Medulla oblongata (tissue), 1 donor: ENCODE measurements at regions not wholly inside any gene's neighbourhood (a gene's known extent, or its start where the extent isn't known, plus 50 kb on each side); places are given as distances from the start of the nearest gene placed in this dataset.

ENCODE experiments used
- DNase-seq: peaks from one replicate; pipeline ENCODE4 v3.0.0-alpha.2; 2015; ENCODE audit errors: extremely low spot score

DNA sequence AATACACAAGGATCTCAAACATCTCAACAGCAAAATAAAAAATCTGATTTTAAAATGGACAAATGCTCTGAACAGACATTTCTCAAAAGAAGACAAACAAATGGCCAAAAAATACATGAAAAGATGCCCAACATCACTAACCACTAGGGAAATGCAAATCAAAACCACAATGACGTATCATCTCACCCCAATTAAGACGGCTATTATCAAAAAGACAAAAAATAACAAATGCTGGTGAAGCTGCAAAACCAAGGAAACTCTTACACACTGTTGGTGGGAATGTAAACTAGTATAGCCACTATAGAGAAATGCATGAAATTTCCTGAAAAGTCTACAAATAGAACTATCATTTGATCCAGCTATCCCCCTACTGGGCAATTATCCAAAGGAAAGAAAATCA is 145.0 kb downstream of the BTG1 start:
- DNase-seq = no peak

DNA sequence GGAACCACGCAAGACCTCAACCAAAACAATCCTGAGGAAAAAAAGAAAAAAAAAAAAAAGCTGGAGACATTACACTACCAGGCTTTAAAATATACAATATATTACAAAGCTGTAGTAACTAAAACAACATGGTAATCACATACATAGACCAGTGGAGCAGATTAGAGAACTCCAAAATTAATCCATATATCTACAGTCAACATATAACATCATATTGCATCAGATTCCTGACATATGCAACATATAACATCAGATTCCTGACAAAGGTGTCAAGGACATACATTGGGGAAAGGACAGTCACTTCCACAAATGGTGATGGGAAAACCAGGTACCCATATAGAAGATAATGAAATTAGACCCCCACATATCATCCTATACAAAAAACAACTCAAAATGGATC is 145.8 kb downstream of the BTG1 start:
- DNase-seq = no peak

DNA sequence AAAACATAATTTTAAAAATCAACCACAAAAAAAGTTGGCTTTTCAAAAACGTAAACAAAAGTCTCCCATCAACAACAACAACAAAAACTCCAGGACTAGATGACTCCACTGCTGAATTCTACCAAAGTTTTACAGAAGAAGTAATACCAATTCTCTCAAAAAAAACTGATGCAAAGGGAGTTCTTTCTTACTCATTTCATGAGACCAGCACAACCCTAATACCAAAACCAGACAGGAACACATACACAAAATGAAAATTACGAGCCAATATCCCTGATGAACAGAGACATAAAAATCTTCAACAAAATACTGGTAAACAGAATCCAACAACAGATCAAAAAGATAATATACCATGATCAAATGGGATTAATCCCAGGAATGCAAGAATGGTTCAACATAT is 147.3 kb downstream of the BTG1 start:
- DNase-seq = no peak

DNA sequence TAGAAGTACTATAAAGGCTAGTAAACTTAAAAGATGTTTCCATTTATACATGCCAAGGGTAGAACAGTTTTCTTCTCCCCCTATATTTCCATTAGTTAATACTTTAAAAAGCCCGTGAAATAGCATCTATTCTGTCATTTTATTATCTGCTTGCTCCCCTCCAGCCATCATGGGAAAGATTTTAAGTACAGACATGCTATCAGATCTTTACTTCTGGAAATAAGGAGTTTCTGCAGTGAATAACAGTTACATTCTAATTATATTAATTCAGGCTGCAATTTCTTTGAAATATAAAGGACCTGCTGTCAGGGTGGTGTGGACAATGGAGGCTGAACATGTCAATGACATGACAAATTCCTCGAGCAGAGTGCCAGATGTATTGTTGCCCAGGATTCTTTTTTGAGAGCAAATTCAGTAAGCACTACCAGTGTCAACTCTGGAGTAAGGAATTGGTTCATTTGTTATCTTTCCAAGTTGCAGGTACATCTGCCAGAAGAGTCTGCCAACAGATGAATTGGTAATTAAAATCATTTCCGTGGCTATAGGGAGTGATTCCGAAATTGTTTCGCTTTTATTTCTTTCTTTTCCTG is 151.3 kb downstream of the BTG1 start:
- DNase-seq = no peak

DNA sequence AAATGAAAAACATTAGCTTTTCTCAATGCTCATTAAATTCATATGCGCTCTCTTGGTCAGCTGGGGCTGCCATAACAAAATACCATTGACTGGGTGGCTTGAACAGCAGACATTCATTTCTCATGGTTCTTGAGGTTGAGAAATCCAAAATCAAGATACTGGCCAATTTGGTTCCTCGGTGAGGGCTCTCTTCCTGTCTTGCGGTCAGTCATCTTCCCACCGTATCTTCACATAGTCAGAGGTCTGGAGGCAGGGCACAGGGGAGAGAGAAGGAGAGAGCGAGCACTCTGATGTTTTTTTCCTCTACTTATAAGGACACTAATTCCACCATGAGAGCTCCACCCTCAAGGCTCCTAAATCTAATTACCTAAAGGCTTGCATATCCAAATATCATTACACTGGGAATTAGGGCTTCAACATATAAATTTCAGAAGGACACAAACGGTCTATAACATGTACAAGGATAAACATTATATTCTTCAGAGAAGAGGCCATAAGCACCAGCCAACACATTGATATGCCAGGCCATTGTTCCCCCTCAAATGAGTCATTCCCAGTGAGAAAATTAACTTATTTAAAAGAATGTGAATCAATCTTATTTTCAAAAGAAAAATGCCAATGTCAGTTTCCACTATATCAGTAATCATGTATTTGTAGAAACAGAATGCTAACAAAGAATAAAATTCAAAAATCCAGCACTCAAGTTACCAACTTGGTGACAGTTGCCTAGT is 152.2 kb downstream of the BTG1 start:
- DNase-seq = no peak

DNA sequence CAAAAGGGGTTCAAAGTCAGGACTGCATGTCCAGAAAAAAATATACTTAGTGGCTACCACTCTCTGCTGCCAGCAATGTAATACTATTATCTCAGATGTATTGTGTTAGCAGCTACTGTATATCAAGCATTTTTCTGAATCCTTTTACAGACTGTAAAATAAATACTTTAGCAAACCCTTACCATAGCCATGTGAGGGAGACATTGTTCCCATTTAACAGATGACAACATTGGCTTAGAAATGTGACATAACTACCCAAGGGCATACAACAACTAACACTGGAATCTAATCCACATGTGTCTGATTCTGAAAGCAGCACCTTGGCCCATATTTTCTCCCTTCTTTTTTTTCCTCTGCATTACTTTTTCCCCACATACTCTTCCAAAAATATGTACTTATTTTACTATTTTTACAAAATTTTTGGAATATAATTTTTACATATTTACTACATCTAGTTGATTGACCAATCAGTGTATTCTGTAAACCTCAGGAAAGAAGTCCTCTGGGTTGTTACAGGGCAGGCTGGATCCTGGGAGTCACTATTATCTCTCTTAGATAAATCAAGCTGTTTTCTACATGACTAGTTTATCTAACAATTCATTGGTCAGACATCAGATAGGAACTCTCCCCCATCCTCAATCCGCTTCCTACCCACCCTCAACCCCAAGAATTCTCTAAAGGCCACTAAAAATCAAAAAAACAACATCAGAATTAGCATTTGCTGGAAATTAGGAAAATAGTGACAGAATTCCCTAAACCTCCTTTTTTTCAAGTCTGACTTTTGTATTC is 154.1 kb downstream of the BTG1 start:
- DNase-seq = no peak

DNA sequence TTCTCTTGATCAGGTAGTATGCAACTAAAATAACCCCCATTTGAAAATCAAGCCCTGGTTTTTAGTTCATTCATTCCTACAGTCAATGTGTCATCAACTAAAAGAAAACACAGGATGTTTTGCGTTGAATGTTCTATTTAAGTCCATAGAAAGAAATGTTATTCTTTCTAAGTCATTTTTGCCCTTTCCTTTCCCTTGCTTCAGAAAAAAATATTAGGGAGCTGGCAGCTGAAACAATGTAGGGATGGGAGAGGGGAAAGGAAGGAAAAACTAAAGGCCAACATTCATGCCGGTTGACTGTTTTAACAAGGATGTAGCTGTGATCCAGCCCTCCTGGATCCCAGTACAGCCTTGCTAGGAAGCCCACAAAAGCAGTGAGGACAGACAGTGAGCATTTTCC is 155.1 kb downstream of the BTG1 start:
- DNase-seq = no peak

DNA sequence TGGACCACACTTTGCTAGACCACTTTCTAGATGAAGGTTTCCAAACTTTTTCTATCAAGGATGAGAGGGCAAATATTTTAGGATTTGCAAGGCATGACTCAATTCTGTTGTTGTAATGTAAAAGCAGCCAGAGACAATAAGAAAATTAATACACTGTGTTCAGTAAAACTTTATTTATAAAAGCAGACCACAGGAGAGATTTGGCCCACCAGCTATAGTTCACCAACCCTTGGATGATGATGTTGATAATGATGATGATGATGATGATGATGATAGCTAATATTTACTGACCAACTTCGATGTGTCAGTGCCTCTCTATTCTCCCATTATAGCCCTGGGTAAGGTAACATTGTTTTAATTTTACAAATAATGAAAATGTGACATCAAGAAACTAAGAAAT is 156.5 kb downstream of the BTG1 start:
- no peak for DNase-seq

DNA sequence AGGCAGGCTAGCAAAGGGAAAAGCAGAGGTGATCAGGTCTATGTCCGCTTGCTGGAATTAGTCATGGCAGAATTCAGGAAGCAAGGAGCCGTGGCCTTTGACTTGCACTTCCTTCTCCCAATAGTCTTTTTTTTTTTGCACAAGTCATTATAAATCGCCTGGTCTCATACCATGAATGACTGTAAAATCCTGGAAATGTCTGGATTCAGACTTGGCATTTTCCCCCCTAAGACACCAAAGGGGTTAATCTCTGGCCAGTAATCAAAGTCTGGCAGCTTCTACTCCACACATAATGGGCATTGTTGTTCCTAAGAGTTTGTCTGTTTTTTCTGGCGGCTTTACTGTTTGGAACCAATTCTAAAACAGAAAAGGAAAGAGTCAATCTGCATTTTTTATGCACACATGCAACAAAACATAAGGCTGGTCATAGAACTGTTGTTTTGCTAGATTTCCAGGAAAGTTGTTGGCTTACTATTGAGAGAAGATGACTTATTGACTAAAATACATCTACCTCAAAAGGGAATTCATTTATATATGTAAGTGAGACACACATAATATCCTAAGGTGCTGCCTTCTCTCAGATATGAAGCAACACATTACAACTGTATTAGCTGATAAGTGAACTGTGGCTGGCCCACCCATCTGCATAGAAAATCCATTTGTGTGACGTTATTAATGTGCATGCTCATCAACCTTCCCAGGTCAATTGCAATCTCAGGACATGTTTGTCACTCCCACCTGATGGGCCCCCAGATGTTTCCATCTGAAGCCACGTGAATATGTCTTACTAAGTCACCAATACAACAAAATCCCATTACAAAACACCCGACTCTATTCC is 157.3 kb downstream of the BTG1 start:
- DNase-seq = peak; percentile 47

DNA sequence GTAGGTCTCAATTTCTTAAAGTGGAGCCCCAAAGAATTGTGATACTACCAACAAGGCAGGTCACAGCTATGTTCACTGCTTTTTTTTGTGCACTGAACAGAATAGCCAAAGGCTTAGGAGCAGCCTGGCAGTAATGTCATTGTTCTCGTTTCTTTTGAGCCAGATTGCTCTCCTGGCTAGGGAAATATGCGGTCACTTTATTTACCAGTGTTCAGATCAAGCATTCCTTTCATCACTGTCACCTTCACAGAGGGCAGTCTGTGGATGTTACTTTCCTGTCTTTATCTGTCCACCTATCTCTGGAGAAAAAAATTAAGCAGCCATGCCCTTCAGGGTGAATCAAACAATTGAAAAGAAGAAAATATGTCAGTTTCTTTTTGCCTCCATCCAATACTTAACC is 159.6 kb downstream of the BTG1 start:
- peak; percentile 22 for DNase-seq

DNA sequence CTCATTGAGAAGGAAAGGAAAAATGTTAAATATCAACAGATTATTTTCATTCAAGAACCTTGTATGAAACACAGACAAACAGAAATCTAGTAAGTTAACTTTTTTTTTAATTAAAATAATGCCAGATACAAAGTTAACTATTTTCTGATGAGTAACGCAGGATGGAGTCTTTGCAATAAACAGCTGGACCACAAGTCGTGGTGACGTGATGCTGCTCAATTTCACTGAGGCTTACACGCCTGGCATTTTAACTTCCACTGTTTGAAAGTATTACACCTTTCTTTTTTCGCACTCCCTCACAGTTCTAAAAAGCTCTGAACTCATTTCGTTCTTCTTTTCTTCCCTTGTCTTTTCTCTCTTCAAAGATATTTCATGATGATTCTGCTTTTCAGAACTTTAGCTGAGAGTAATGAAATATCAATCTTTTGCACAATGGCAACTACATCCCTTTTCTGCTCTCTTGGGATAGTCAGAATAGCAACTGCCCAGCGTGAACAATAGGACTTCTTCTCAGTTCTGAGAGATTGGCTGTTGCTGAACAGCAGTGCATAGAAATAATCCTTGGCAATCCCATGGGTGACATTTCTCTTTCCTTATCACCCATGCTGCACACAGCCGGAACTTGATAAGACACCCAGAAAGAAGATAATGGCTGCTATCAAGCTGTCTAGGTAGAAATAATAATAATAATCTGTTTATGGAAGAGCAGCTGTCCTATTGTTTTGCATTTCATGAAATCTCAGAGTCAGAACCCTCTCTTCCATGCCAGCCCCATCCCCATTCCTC is 160.5 kb downstream of the BTG1 start:
- DNase-seq = peak; percentile 54

DNA sequence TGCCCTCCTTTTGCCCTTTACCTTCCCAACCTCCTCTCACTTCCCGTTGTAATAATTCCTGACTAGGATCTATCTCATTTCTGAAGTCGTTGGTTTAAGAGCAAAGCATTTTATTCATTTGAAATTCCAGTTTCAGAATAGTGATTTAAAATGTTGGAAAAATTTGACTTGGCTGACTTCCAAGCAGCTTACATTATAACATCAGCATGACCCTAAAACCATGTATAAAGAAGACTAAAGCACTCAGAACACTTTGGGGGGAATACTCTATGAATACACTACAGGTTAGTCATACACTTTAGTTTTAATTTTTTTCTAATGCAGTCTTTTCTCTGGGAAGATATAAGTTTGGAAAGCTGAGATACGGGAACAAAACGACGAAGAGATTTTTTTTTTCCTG is 161.1 kb downstream of the BTG1 start:
- DNase-seq = no peak

DNA sequence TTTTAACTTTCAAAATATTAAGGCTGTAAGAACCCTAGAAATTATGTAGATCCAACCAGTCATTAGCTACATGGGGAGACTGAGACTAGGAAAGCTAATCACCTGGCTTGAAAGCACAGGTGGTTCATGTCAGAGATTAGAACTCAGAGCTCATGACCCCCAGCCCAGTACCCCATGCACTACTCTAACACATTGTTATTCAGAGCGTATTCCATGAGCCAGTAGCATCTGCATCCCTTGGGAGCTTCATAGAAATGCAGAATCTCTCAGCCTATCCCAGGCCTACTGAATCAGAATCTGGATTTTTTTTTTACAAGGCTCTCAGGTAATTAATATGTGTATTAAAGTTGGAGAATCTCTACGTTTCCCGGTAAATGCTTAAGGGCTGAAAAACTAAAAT is 161.7 kb downstream of the BTG1 start:
- DNase-seq = no peak

DNA sequence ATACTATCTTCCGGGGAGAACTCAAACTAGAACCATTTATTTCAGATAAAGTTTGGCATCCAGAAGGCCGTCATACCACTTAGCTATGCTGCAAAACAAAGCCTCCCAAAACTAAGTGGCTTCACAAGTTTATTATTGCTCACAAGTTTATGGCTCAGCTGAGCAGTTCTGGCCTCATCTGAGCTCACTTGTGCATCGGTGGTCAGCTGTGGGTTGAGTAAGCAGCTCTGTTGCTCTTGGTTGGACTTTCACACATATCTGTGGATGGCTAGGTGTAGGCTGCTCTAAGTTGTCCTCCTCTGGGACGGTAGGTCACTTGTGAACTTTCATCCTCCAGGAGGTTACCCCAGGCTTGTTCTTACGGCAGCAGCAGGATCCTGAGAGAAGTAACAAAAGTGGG is 162.7 kb downstream of the BTG1 start:
- DNase-seq = no peak

DNA sequence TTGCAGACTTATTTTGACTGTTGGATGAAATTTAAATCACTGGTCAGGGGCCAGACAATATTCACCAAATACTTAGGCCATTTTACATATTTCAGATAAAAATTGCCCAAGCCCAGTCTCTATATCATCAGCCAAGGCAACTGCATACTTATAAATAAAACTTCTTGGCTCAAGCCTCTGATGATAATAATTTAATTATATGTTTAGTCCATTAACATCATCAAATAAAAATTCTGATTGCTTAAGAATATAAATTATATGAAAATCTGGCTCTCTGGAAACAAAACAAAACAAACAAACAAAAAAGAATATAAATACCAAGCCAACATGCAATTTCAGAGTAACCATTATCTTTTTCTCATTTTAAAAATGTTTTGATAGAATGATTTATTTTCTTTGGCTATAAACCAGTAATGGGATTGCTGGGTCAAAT is 165.2 kb downstream of the BTG1 start:
- DNase-seq = no peak

DNA sequence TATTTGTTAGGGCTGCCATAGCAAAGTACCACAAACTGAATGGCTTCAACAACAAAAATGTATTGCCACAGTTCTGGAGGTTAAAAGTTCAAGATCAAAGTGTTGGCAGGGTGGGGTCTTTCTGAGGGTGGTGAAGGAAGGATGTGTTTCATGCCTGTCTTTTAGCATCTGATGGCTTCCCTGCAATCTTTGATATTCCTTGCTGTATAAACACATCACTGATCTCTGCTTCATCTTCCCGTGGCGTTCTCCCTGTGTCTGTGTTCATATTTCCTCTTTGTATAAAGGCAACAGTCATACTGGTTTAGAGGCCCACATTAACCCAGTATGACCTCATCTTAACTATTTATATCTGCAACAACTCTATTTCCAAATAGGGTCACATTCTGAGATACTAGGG is 167.5 kb downstream of the BTG1 start:
- no peak for DNase-seq

DNA sequence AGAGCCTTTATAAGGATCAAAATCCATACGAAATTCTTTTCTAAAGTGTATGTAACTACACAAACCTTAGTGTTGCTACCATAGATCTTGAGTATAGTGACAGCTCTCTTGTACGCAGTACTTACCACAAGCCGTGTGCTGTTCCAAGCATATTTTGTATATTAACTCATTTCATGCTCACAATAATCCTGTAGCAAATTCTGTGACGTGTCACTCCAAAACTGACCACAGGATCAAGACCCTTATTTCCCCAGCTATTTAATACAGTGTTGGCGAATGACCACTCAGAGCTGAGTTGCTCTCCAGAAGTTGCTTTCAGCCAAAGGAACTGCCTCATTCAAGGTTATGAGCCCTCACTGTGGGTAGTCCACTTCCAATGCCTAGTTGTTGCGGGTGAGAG is 169.8 kb downstream of the BTG1 start:
- no peak for DNase-seq

DNA sequence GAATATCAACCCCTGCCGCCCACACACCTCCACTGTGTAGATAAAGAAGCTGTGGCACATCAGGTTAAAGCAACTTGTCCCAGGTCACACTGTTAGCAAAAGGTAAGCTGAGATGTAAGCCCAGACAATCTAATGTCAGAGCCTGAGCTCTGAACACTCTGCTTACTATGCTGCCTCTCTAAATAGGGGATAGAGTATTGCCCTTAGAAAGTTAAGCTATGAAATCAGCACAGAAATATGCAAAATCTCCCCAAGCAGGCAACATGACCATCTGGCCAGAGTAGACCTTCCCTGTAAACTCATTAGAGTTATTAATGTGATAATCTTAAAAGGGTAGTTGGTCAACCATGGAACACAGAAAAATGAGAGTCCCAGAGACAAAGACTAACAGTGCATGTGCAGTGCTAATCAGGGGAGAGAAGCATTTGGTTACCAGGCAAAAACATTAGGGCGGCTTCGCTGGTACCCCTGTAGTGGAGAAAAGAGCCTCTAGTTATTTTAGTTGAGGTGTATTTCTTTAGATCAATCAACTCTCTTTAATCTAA is 171.0 kb downstream of the BTG1 start:
- DNase-seq = no peak

DNA sequence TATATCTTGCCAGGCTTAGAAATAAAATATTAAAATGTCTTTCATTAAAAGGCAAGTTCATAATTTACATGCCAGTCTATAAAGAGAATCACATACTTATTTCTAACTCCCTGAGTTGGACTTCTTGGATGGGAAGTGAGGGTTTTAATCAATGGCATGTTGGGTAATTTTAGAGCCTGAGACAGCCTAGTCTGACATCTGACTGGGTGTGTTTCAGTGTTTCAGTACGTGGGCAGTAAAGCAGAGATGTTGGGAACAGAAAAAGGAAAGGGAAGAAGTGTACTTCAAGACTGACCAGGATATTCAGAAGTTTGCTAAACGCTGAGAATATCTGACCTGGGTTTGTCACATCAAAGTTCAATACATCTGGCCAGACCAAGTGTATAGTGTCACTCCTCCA is 171.8 kb downstream of the BTG1 start:
- no peak for DNase-seq

DNA sequence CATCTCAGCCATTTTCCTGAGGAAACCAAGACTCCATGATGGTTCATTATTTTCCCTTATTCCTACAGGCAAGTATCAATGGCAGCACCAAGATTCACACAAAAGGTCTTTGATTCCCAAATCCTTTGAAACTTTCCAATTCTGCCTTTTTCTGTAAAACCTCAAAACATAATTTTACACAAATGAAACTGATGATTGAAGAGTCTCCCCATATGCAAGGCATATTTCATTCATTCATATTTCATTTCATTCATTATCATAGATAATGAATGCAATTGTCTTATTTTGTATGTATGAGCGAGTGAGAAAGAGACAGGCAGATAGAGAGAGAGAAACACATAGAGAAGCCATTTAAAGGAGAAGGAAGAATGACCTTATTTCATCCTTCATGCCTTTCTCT is 172.8 kb downstream of the BTG1 start:
- no peak for DNase-seq

DNA sequence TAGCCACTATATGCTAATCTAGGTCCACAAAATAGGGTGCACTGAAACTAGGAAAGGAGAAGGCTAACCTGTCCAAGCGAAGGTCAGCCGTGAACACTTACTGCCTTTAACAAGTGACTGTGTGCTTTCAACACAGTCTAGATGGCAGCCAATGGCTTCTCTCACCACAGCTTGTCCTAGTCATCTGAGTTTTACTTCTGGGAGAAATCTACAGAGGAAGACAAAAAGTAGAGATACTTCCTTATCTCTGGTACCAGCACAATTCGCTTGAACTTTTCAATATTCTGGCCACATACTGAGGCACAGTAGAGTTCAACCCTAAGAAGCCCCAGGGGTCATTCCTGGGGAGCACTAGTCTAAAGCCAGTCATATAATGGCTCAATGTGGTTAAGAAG is 176.9 kb downstream of the BTG1 start:
- no peak for DNase-seq
